HG02642 (cell line): ENCODE measurements at regions not wholly inside any gene's neighbourhood (a gene's known extent, or its start where the extent isn't known, plus 50 kb on each side); places are given as distances from the start of the nearest gene placed in this dataset.

Experiments
- ATAC-seq: cut with Tn5 transposase; IDR thresholded peaks from one replicate; pipeline ENCODE4 v1.9.1; 2021; ENCODE audit warnings: mild to moderate bottlenecking; ENCODE audit not compliant: unreplicated experiment, poor library complexity

GRCh38 chr10:36202881-36203280 is 560.8 kb upstream of the FZD8 start:
- no peak for ATAC-seq

GRCh38 chr10:36200577-36200976 is 558.5 kb upstream of the FZD8 start:
- ATAC-seq: no peak

- no peak for ATAC-seq
These were observed 556.2 kb upstream of the FZD8 start for GRCh38 chr10:36198322-36198721.

GRCh38 chr10:36195364-36195763 is 553.3 kb upstream of the FZD8 start:
- ATAC-seq: no peak

- ATAC-seq: no peak
These were observed 552.2 kb upstream of the FZD8 start for GRCh38 chr10:36194276-36194675.

- ATAC-seq: no peak
These were observed 548.9 kb upstream of the FZD8 start for GRCh38 chr10:36191009-36191408.

- no peak for ATAC-seq
These were observed 546.4 kb upstream of the FZD8 start for GRCh38 chr10:36188461-36188860.

GRCh38 chr10:36188080-36188453 is 546.0 kb upstream of the FZD8 start:
- ATAC-seq: no peak

- ATAC-seq: no peak
These were observed 545.4 kb upstream of the FZD8 start for GRCh38 chr10:36187380-36188079.

- no peak for ATAC-seq
These were observed 543.0 kb upstream of the FZD8 start for GRCh38 chr10:36185097-36185496.

GRCh38 chr10:36183726-36184125 is 541.6 kb upstream of the FZD8 start:
- no peak for ATAC-seq

- ATAC-seq: no peak
These were observed 541.0 kb upstream of the FZD8 start for GRCh38 chr10:36183056-36183455.

- no peak for ATAC-seq
These were observed 540.5 kb upstream of the FZD8 start for GRCh38 chr10:36182606-36183005.

GRCh38 chr10:36182179-36182566 is 540.1 kb upstream of the FZD8 start:
- ATAC-seq: no peak

GRCh38 chr10:36181426-36182178 is 539.5 kb upstream of the FZD8 start:
- ATAC-seq: no peak

GRCh38 chr10:36178616-36179015 is 536.5 kb upstream of the FZD8 start:
- no peak for ATAC-seq

- ATAC-seq: no peak
These were observed 535.0 kb upstream of the FZD8 start for GRCh38 chr10:36177071-36177470.

GRCh38 chr10:36175954-36176353 is 533.9 kb upstream of the FZD8 start:
- no peak for ATAC-seq

GRCh38 chr10:36173364-36173763 is 531.3 kb upstream of the FZD8 start:
- ATAC-seq: no peak

- no peak for ATAC-seq
These were observed 530.2 kb upstream of the FZD8 start for GRCh38 chr10:36171953-36172940.

GRCh38 chr10:36171556-36171952 is 529.5 kb upstream of the FZD8 start:
- ATAC-seq: no peak
